Endothelial cell of umbilical vein (primary cell): ENCODE measurements at regions not wholly inside any gene's neighbourhood (a gene's known extent, or its start where the extent isn't known, plus 50 kb on each side); places are given as distances from the start of the nearest gene placed in this dataset.

Experiments used
- BruUV-seq: library from RNA; stranded (reverse); fragments of 400-500 nt; replicated peaks from 2 replicates; lab custom pipeline; 2021; lab: Mats Ljungman, UMichigan
- CTCF ChIA-PET: fragments of 300-600, 350-600 bp; sonication (Branson Sonifier 250); formaldehyde crosslinking; loops from one replicate; lab custom pipeline; 2021; ENCODE audit warnings: antibody characterized with exemption, inconsistent platforms; lab: Charles Lee
- POLR2A ChIA-PET: fragments of 300-600, 350-600 bp; sonication (Branson Sonifier 250); formaldehyde crosslinking; loops from one replicate; lab custom pipeline; 2021; ENCODE audit warnings: antibody characterized with exemption, inconsistent platforms; lab: Charles Lee
- DNase-seq: peaks from one replicate; pipeline ENCODE4 v3.0.0-alpha.2; 2011; ENCODE audit warnings: low read depth, low spot score
- FAIRE-seq: peaks from 2 replicates; lab custom pipeline; 2011; peaks lifted over from hg19 to GRCh38; lab: Jason Lieb, UNC
- H2AFZ ChIP-seq: 2 replicates; pipeline ENCODE4 v1.6.0; 2012; ENCODE audit warnings: low read depth, low read length, control low read depth, inconsistent platforms
- H3K27ac ChIP-seq: 2 replicates; pipeline ENCODE4 v1.5.1; 2011; ENCODE audit warnings: low read depth, mild to moderate bottlenecking, control low read depth, low read length, moderate library complexity; ENCODE audit not compliant: insufficient read depth
- H3K27me3 ChIP-seq, 2 experiments: 2 replicates each; pipeline versions ENCODE4 v1.6.0 to v1.6.1; 2011; ENCODE audit warnings: low read length in 2 of 2, mixed read lengths in 1 of 2; ENCODE audit not compliant: control insufficient read depth in 2 of 2, insufficient read depth in 2 of 2
- H3K36me3 ChIP-seq, 2 experiments: 2 replicates in 1 of 2; 3 replicates in 1 of 2; pipeline ENCODE4 v1.5.1; 2011; ENCODE audit warnings: low read length in 2 of 2, mild to moderate bottlenecking in 1 of 2, moderate library complexity in 1 of 2; ENCODE audit not compliant: control insufficient read depth in 2 of 2, insufficient read depth in 2 of 2; ENCODE audit errors: extremely low read depth in 1 of 2
- H3K4me1 ChIP-seq: 3 replicates; pipeline ENCODE4 v1.5.1; 2011; ENCODE audit warnings: mild to moderate bottlenecking, low read length; ENCODE audit not compliant: control insufficient read depth, insufficient read depth; ENCODE audit errors: extremely low read depth
- H3K4me2 ChIP-seq: 2 replicates; pipeline ENCODE4 v1.6.1; 2011; ENCODE audit warnings: low read length, control low read depth, mixed read lengths; ENCODE audit not compliant: insufficient read depth
- H3K4me3 ChIP-seq, 3 experiments: fragments of 200-600 bp in 1 of 3; sonication (generic), shearing (Covaris generic) in 1 of 3; replicated peaks in 1 of 3; 2 replicates each; pipeline ENCODE4 v1.5.1; 2011 to 2016; ENCODE audit warnings: control low read depth in 3 of 3, low read length in 3 of 3, mild to moderate bottlenecking in 2 of 3, inconsistent platforms in 1 of 3, low read depth in 1 of 3, moderate library complexity in 1 of 3; ENCODE audit not compliant: insufficient read depth in 1 of 3
- H3K79me2 ChIP-seq: 2 replicates; pipeline ENCODE4 v1.6.0; 2012; ENCODE audit warnings: low read length, inconsistent platforms; ENCODE audit not compliant: control insufficient read depth, insufficient read depth
- H3K9ac ChIP-seq: replicated peaks from 2 replicates; pipeline ENCODE3; 2011; ENCODE audit warnings: low read length, control low read depth; ENCODE audit not compliant: insufficient read depth; ENCODE audit errors: extremely low read depth
- H3K9me1 ChIP-seq: replicated peaks from 3 replicates; pipeline ENCODE4 v1.6.0; 2011; ENCODE audit warnings: mild to moderate bottlenecking, low read length; ENCODE audit not compliant: control insufficient read depth, insufficient read depth; ENCODE audit errors: extremely low read depth
- H3K9me3 ChIP-seq: replicated peaks from 2 replicates; pipeline ENCODE4 v1.5.1; 2012; ENCODE audit warnings: low read length, inconsistent platforms; ENCODE audit not compliant: control insufficient read depth, insufficient read depth
- H4K20me1 ChIP-seq: replicated peaks from 2 replicates; pipeline ENCODE3; 2011; ENCODE audit warnings: mild to moderate bottlenecking, low read length; ENCODE audit not compliant: control insufficient read depth, insufficient read depth; ENCODE audit errors: extremely low read depth
- CTCF ChIP-seq, 2 donors: IDR thresholded peaks; 1 replicate in 1 of 2; 2 replicates in 1 of 2; pipeline ENCODE4 v1.5.1; 2011; ENCODE audit warnings: low read length in 2 of 2, mild to moderate bottlenecking in 2 of 2, moderate library complexity in 2 of 2, control low read depth in 1 of 2, inconsistent platforms in 1 of 2, low read depth in 1 of 2; ENCODE audit not compliant: insufficient read depth in 1 of 2; ENCODE audit errors: extremely low read depth in 1 of 2
- EZH2 ChIP-seq: IDR thresholded peaks from 2 replicates; pipeline ENCODE4 v1.6.1; 2012; ENCODE audit warnings: borderline replicate concordance, low read depth, mild to moderate bottlenecking, moderate library complexity, low read length, inconsistent platforms; ENCODE audit not compliant: severe bottlenecking
- FOS ChIP-seq: IDR thresholded peaks from 2 replicates; pipeline ENCODE4 v1.6.1; 2011; ENCODE audit warnings: mild to moderate bottlenecking, low read length, moderate library complexity, borderline replicate concordance; ENCODE audit not compliant: insufficient read depth
- POLR2A ChIP-seq: IDR thresholded peaks from 2 replicates; pipeline ENCODE4 v1.6.1; 2012; ENCODE audit warnings: low read depth, mild to moderate bottlenecking, control low read depth, low read length
- dilution Hi-C: fragments of 300-500 bp; cut with MboI; formaldehyde crosslinking; loops from one replicate; pipeline ENCODE4 v1.15.0; 2019; ENCODE audit warnings: low sequenced_read_pairs; ENCODE audit not compliant: extremely low pct_ligation_motif_present
- intact Hi-C: fragments of 100-400 bp; cut with micrococcal nuclease; formaldehyde crosslinking; loops from one replicate; pipeline ENCODE4 v1.10.0; 2022

GRCh38 chr7:33739286-33739685 is 166.1 kb upstream of the BMPER start:
- Histone ChIP-seq H3K79me2 (no peaks in the 10 kb centered on the region), H3K27ac (no peak overlapping the region), H3K36me3 (no peaks in the 10 kb centered on the region), H3K9ac (no peak overlapping the region), H3K4me1 (peaks cover 9% of the 10 kb centered on the region), H3K4me2 (no peak overlapping the region), H2AFZ (no peak overlapping the region), H4K20me1 (no peaks in the 10 kb centered on the region), H3K27me3 (no peaks in the 10 kb centered on the region), H3K4me3 (no peak overlapping the region), H3K9me3 (no peaks in the 10 kb centered on the region), H3K9me1 (no peaks in the 10 kb centered on the region)
- POLR2A ChIA-PET, result no interaction called here
- FAIRE-seq (no peak), DNase-seq (no peak)
- TF ChIP-seq POLR2A (no peak), FOS (no peak), CTCF (IDR thresholded peaks at IDR 0.05; ENCODE audit: extremely low read depth in 1 of 2, insufficient read depth in 1 of 2, low read depth in 1 of 2, low read length in 2 of 2) (no peak)
- intact Hi-C loops, result no loop called here
- CTCF ChIA-PET, result interaction anchor here (0.8 to 1.6 kb wide), 3 partner anchors 13 to 1069 kb away, joined by 3 to 7 read pairs (median 4); no protein-coding TSS in a partner anchor
- BruUV-seq, result no TSS peak
- dilution Hi-C loops, result no loop called here

- BruUV-seq, result no TSS peak
- FAIRE-seq (no peak), DNase-seq (no peak)
- Histone ChIP-seq H3K4me3 (no peak overlapping the region), H3K27me3 (no peaks in the 10 kb centered on the region), H2AFZ (peak overlapping the region; percentile 66), H3K9me3 (no peaks in the 10 kb centered on the region), H3K79me2 (no peaks in the 10 kb centered on the region), H3K9ac (no peak overlapping the region), H3K4me1 (peaks cover 15% of the 10 kb centered on the region), H3K36me3 (no peaks in the 10 kb centered on the region), H3K27ac (no peak overlapping the region), H3K9me1 (no peaks in the 10 kb centered on the region), H4K20me1 (no peaks in the 10 kb centered on the region), H3K4me2 (no peak overlapping the region)
- ChIA-PET POLR2A (no interaction called here), CTCF (interaction anchor here (1.3 kb wide), 1 partner anchor 500 kb away, joined by 4 read pairs; no protein-coding TSS in a partner anchor)
- intact Hi-C loops, result loop anchor here (5.0 kb wide), 1 partner anchor 500 kb away; no protein-coding TSS in a partner anchor
- dilution Hi-C loops, result no loop called here
- TF ChIP-seq EZH2, result no peak
- no peak for TF ChIP-seq POLR2A
Measured at GRCh38 chr7:33742521-33742920, 162.8 kb upstream of the BMPER start.
